ENCODE measurements at regions not wholly inside any gene's neighbourhood (a gene's known extent, or its start where the extent isn't known, plus 50 kb on each side); places are given as distances from the start of the nearest gene placed in this dataset.
"Not testable (repeated sequence)": the region's sequence is repeated elsewhere in the genome, so short reads cannot be mapped to it uniquely, and the experiment has no call there.

GRCh38 chr3:150136242-150136641 lies 165.5 kb upstream of the PFN2 start:
- H2AFZ ChIP-seq (ENCODE audit: low read depth, low read length): no peak overlapping the region
- H3K4me1 ChIP-seq (ENCODE audit: insufficient read depth, low read length): peaks cover 16% of the 10 kb centered on the region
- no peaks in the 10 kb centered on the region for H3K27me3 ChIP-seq (ENCODE audit: insufficient read depth, low read length)

GRCh38 chr3:150135287-150135721 lies 164.6 kb upstream of the PFN2 start:
- Histone ChIP-seq H3K4me3 (ENCODE audit: low read length) (no peak overlapping the region), H3K27me3 (ENCODE audit: insufficient read depth, low read length) (no peaks in the 10 kb centered on the region), H3K9me3 (ENCODE audit: low read length) (no peaks in the 10 kb centered on the region), H2AFZ (ENCODE audit: low read depth, low read length) (no peak overlapping the region), H3K36me3 (ENCODE audit: insufficient read depth, low read length) (no peaks in the 10 kb centered on the region), H3K4me1 (ENCODE audit: insufficient read depth, low read length) (peaks cover 20% of the 10 kb centered on the region)

More at GRCh38 chr3:150136242-150136641, 165.5 kb upstream of the PFN2 start:
- Histone ChIP-seq H3K9me3 (ENCODE audit: low read length) (no peaks in the 10 kb centered on the region), H3K36me3 (ENCODE audit: insufficient read depth, low read length) (no peaks in the 10 kb centered on the region), H3K4me3 (ENCODE audit: low read length) (no peak overlapping the region)

- Histone ChIP-seq H3K27me3 (ENCODE audit: insufficient read depth, low read length) (no peaks in the 10 kb centered on the region), H3K4me3 (ENCODE audit: low read length) (no peak overlapping the region), H3K4me1 (ENCODE audit: insufficient read depth, low read length) (peaks cover 36% of the 10 kb centered on the region), H2AFZ (ENCODE audit: low read depth, low read length) (no peak overlapping the region), H3K36me3 (ENCODE audit: insufficient read depth, low read length) (no peaks in the 10 kb centered on the region), H3K9me3 (ENCODE audit: low read length) (no peaks in the 10 kb centered on the region)
Measured at GRCh38 chr3:150133293-150133692, 162.6 kb upstream of the PFN2 start.

- H3K4me1 ChIP-seq (ENCODE audit: insufficient read depth, low read length): peaks cover 40% of the 10 kb centered on the region
- no peak overlapping the region for H2AFZ ChIP-seq (ENCODE audit: low read depth, low read length)
- no peaks in the 10 kb centered on the region for H3K36me3 ChIP-seq (ENCODE audit: insufficient read depth, low read length)
- no peak overlapping the region for H3K4me3 ChIP-seq (ENCODE audit: low read length)
- H3K27me3 ChIP-seq (ENCODE audit: insufficient read depth, low read length): no peaks in the 10 kb centered on the region
- H3K9me3 ChIP-seq (ENCODE audit: low read length): no peaks in the 10 kb centered on the region
Measured at GRCh38 chr3:150132101-150132749, 161.5 kb upstream of the PFN2 start.

GRCh38 chr3:150131663-150132062 lies 161.0 kb upstream of the PFN2 start:
- Histone ChIP-seq H3K4me1 (ENCODE audit: insufficient read depth, low read length) (peaks cover 40% of the 10 kb centered on the region), H3K4me3 (ENCODE audit: low read length) (no peak overlapping the region), H3K36me3 (ENCODE audit: insufficient read depth, low read length) (no peaks in the 10 kb centered on the region), H2AFZ (ENCODE audit: low read depth, low read length) (no peak overlapping the region), H3K27me3 (ENCODE audit: insufficient read depth, low read length) (no peaks in the 10 kb centered on the region), H3K9me3 (ENCODE audit: low read length) (no peaks in the 10 kb centered on the region)

GRCh38 chr3:150130404-150131100 lies 159.9 kb upstream of the PFN2 start:
- Histone ChIP-seq H3K4me3 (ENCODE audit: low read length) (no peak overlapping the region), H2AFZ (ENCODE audit: low read depth, low read length) (no peak overlapping the region), H3K9me3 (ENCODE audit: low read length) (no peaks in the 10 kb centered on the region), H3K36me3 (ENCODE audit: insufficient read depth, low read length) (no peaks in the 10 kb centered on the region), H3K4me1 (ENCODE audit: insufficient read depth, low read length) (peaks cover 37% of the 10 kb centered on the region), H3K27me3 (ENCODE audit: insufficient read depth, low read length) (no peaks in the 10 kb centered on the region)

GRCh38 chr3:150129166-150129565 lies 158.5 kb upstream of the PFN2 start:
- H3K36me3 ChIP-seq (ENCODE audit: insufficient read depth, low read length): no peaks in the 10 kb centered on the region
- no peak overlapping the region for H3K4me3 ChIP-seq (ENCODE audit: low read length)
- H2AFZ ChIP-seq (ENCODE audit: low read depth, low read length): no peak overlapping the region
- H3K9me3 ChIP-seq (ENCODE audit: low read length): no peaks in the 10 kb centered on the region
- no peaks in the 10 kb centered on the region for H3K27me3 ChIP-seq (ENCODE audit: insufficient read depth, low read length)
- peaks cover 31% of the 10 kb centered on the region for H3K4me1 ChIP-seq (ENCODE audit: insufficient read depth, low read length)

GRCh38 chr3:150128126-150128525 lies 157.4 kb upstream of the PFN2 start:
- Histone ChIP-seq H2AFZ (ENCODE audit: low read depth, low read length) (no peak overlapping the region), H3K36me3 (ENCODE audit: insufficient read depth, low read length) (no peaks in the 10 kb centered on the region), H3K4me3 (ENCODE audit: low read length) (no peak overlapping the region), H3K9me3 (ENCODE audit: low read length) (no peaks in the 10 kb centered on the region), H3K27me3 (ENCODE audit: insufficient read depth, low read length) (no peaks in the 10 kb centered on the region), H3K4me1 (ENCODE audit: insufficient read depth, low read length) (peaks cover 31% of the 10 kb centered on the region)

GRCh38 chr3:150127011-150127490 lies 156.4 kb upstream of the PFN2 start:
- peaks cover 29% of the 10 kb centered on the region for H3K4me1 ChIP-seq (ENCODE audit: insufficient read depth, low read length)
- H2AFZ ChIP-seq (ENCODE audit: low read depth, low read length): no peak overlapping the region
- H3K9me3 ChIP-seq (ENCODE audit: low read length): no peaks in the 10 kb centered on the region
- H3K36me3 ChIP-seq (ENCODE audit: insufficient read depth, low read length): no peaks in the 10 kb centered on the region
- H3K27me3 ChIP-seq (ENCODE audit: insufficient read depth, low read length): no peaks in the 10 kb centered on the region
- H3K4me3 ChIP-seq (ENCODE audit: low read length): no peak overlapping the region

- Histone ChIP-seq H3K4me3 (ENCODE audit: low read length) (no peak overlapping the region), H3K4me1 (ENCODE audit: insufficient read depth, low read length) (peaks cover 12% of the 10 kb centered on the region), H2AFZ (ENCODE audit: low read depth, low read length) (no peak overlapping the region), H3K9me3 (ENCODE audit: low read length) (no peaks in the 10 kb centered on the region), H3K36me3 (ENCODE audit: insufficient read depth, low read length) (no peaks in the 10 kb centered on the region), H3K27me3 (ENCODE audit: insufficient read depth, low read length) (no peaks in the 10 kb centered on the region)
Measured at GRCh38 chr3:150124142-150124541, 153.4 kb upstream of the PFN2 start.

GRCh38 chr3:150123249-150123648 lies 152.6 kb upstream of the PFN2 start:
- not testable (repeated sequence) for H2AFZ ChIP-seq (ENCODE audit: low read depth, low read length); H3K36me3 ChIP-seq (ENCODE audit: insufficient read depth, low read length); H3K27me3 ChIP-seq (ENCODE audit: insufficient read depth, low read length); H3K4me3 ChIP-seq (ENCODE audit: low read length); H3K4me1 ChIP-seq (ENCODE audit: insufficient read depth, low read length); H3K9me3 ChIP-seq (ENCODE audit: low read length)

- Histone ChIP-seq H3K27me3 (ENCODE audit: insufficient read depth, low read length) (no peaks in the 10 kb centered on the region), H2AFZ (ENCODE audit: low read depth, low read length) (no peak overlapping the region), H3K4me3 (ENCODE audit: low read length) (no peak overlapping the region), H3K9me3 (ENCODE audit: low read length) (no peaks in the 10 kb centered on the region), H3K4me1 (ENCODE audit: insufficient read depth, low read length) (no peaks in the 10 kb centered on the region), H3K36me3 (ENCODE audit: insufficient read depth, low read length) (no peaks in the 10 kb centered on the region)
Measured at GRCh38 chr3:150118219-150118618, 147.5 kb upstream of the PFN2 start.

GRCh38 chr3:150117076-150117475 lies 146.4 kb upstream of the PFN2 start:
- Histone ChIP-seq H3K9me3 (ENCODE audit: low read length) (no peaks in the 10 kb centered on the region), H2AFZ (ENCODE audit: low read depth, low read length) (no peak overlapping the region), H3K27me3 (ENCODE audit: insufficient read depth, low read length) (no peaks in the 10 kb centered on the region), H3K4me3 (ENCODE audit: low read length) (no peak overlapping the region), H3K4me1 (ENCODE audit: insufficient read depth, low read length) (no peaks in the 10 kb centered on the region), H3K36me3 (ENCODE audit: insufficient read depth, low read length) (no peaks in the 10 kb centered on the region)

Data from neuron (in vitro differentiated cells).